Breast epithelium (tissue), 4 donors: ENCODE measurements at regions not wholly inside any gene's neighbourhood (a gene's known extent, or its start where the extent isn't known, plus 50 kb on each side); places are given as distances from the start of the nearest gene placed in this dataset.

ENCODE experiments used
- DNase-seq, 2 donors: peaks; one replicate each; pipeline ENCODE4 v3.0.0-alpha.2; 2019; ENCODE audit warnings: low spot score in 2 of 2
- H3K27ac ChIP-seq, 2 donors: fragments of 200-600 bp; sonication (generic) in 1 of 2; one replicate each; pipeline ENCODE4 v1.5.1; 2016 to 2019; ENCODE audit warnings: mild to moderate bottlenecking in 1 of 2
- H3K27me3 ChIP-seq, 2 donors: fragments of 200-600 bp; sonication (generic) in 1 of 2; one replicate each; pipeline versions ENCODE4 v1.5.1 to v1.6.0; 2017 to 2019; ENCODE audit warnings: control low read depth in 1 of 2, mild to moderate bottlenecking in 1 of 2
- H3K36me3 ChIP-seq: fragments of 200-600 bp; one replicate; pipeline ENCODE4 v1.5.1; 2019
- H3K4me1 ChIP-seq, 2 donors: fragments of 200-600 bp; sonication (generic); one replicate each; pipeline ENCODE4 v1.5.1; 2016 to 2019; ENCODE audit warnings: control low read depth in 1 of 2
- H3K4me3 ChIP-seq, 3 donors: fragments of 200-600 bp; sonication (generic); 1 replicate in 2 of 3; 2 replicates in 1 of 3; pipeline ENCODE4 v1.5.1; 2016 to 2019; ENCODE audit warnings: mild to moderate bottlenecking in 3 of 3, moderate library complexity in 2 of 3
- H3K9me3 ChIP-seq, 2 donors: fragments of 200-600 bp; sonication (generic) in 1 of 2; one replicate each; pipeline ENCODE4 v1.5.1; 2016 to 2019; ENCODE audit warnings: control low read depth in 1 of 2
- CTCF ChIP-seq, 3 donors: fragments of 450-650 bp; IDR thresholded peaks; one replicate each; pipeline ENCODE4 v1.5.1; 2016 to 2017; ENCODE audit warnings: antibody characterized with exemption in 3 of 3, mild to moderate bottlenecking in 3 of 3, moderate library complexity in 3 of 3
- POLR2A ChIP-seq: fragments of 450-650 bp; IDR thresholded peaks from one replicate; pipeline ENCODE4 v1.6.1; 2016; ENCODE audit warnings: antibody characterized with exemption, mild to moderate bottlenecking, moderate library complexity
- POLR2AphosphoS5 ChIP-seq, 3 donors: sonication (generic); formaldehyde crosslinking; IDR thresholded peaks; one replicate each; pipeline ENCODE4 v1.6.1; 2017; ENCODE audit warnings: antibody characterized with exemption in 3 of 3
- intact Hi-C: fragments of 100-400 bp; cut with DNase I; formaldehyde crosslinking; loops from one replicate; pipeline ENCODE4 v1.15.1; 2023; ENCODE audit warnings: low total_unique reads

- no peaks in the 10 kb centered on the region for H3K4me1 ChIP-seq
- no peak overlapping the region for H3K27ac ChIP-seq
- H3K4me3 ChIP-seq: no peak overlapping the region
- no peaks in the 10 kb centered on the region for H3K9me3 ChIP-seq
- no peaks in the 10 kb centered on the region for H3K27me3 ChIP-seq
- no peak for TF ChIP-seq POLR2A
- no peak for TF ChIP-seq POLR2AphosphoS5 (IDR thresholded peaks at IDR 0.05)
- intact Hi-C loops: no loop called here
- no peaks in the 10 kb centered on the region for H3K36me3 ChIP-seq
- no peak for DNase-seq
Measured at GRCh38 chrX:145464650-145465049, 217.3 kb downstream of the SPANXN1 start.

GRCh38 chrX:145475725-145476124, 228.4 kb downstream of the SPANXN1 start:
- H3K27me3 ChIP-seq: peaks cover 0 to 6% of the 10 kb centered on the region in 2 donors
- no peak overlapping the region for H3K4me3 ChIP-seq
- DNase-seq: no peak
- TF ChIP-seq POLR2AphosphoS5 (IDR thresholded peaks at IDR 0.05): no peak
- no peak for TF ChIP-seq POLR2A
- no peak for TF ChIP-seq CTCF (IDR thresholded peaks at IDR 0.05)
- H3K27ac ChIP-seq: no peak overlapping the region
- H3K4me1 ChIP-seq: no peaks in the 10 kb centered on the region
- H3K36me3 ChIP-seq: no peaks in the 10 kb centered on the region
- H3K9me3 ChIP-seq: no peaks in the 10 kb centered on the region
- intact Hi-C loops: no loop called here

GRCh38 chrX:145484740-145485139, 237.4 kb downstream of the SPANXN1 start:
- Histone ChIP-seq H3K36me3 (no peaks in the 10 kb centered on the region), H3K27me3 (peaks cover 0 to 3% of the 10 kb centered on the region in 2 donors), H3K27ac (no peak overlapping the region), H3K9me3 (no peaks in the 10 kb centered on the region), H3K4me1 (no peaks in the 10 kb centered on the region), H3K4me3 (no peak overlapping the region)
- no peak for DNase-seq
- intact Hi-C loops: no loop called here
- no peak for TF ChIP-seq POLR2A
- no peak for TF ChIP-seq CTCF (IDR thresholded peaks at IDR 0.05)
- no peak for TF ChIP-seq POLR2AphosphoS5 (IDR thresholded peaks at IDR 0.05)

GRCh38 chrX:145502670-145503069, 255.4 kb downstream of the SPANXN1 start:
- TF ChIP-seq CTCF (IDR thresholded peaks at IDR 0.05) (no peak), POLR2AphosphoS5 (IDR thresholded peaks at IDR 0.05) (no peak), POLR2A (no peak)
- no peak for DNase-seq
- Histone ChIP-seq H3K27ac (no peak overlapping the region), H3K27me3 (no peaks in the 10 kb centered on the region), H3K9me3 (no peaks in the 10 kb centered on the region), H3K36me3 (no peaks in the 10 kb centered on the region), H3K4me1 (no peaks in the 10 kb centered on the region), H3K4me3 (no peak overlapping the region)
- intact Hi-C loops: no loop called here

GRCh38 chrX:145506214-145506613, 258.9 kb downstream of the SPANXN1 start:
- no peak overlapping the region for H3K27ac ChIP-seq
- H3K9me3 ChIP-seq: peaks cover 0 to 12% of the 10 kb centered on the region in 2 donors
- no peaks in the 10 kb centered on the region for H3K36me3 ChIP-seq
- no peak overlapping the region for H3K4me3 ChIP-seq
- no peak for DNase-seq
- intact Hi-C loops: no loop called here
- H3K4me1 ChIP-seq: no peaks in the 10 kb centered on the region
- H3K27me3 ChIP-seq: no peaks in the 10 kb centered on the region
- TF ChIP-seq POLR2A: no peak
- TF ChIP-seq CTCF (IDR thresholded peaks at IDR 0.05): no peak
- TF ChIP-seq POLR2AphosphoS5 (IDR thresholded peaks at IDR 0.05): no peak

- intact Hi-C loops: no loop called here
- Histone ChIP-seq H3K36me3 (no peaks in the 10 kb centered on the region), H3K9me3 (no peaks in the 10 kb centered on the region), H3K27me3 (no peaks in the 10 kb centered on the region), H3K4me1 (no peaks in the 10 kb centered on the region), H3K4me3 (no peak overlapping the region), H3K27ac (no peak overlapping the region)
- no peak for DNase-seq
- no peak for TF ChIP-seq CTCF (IDR thresholded peaks at IDR 0.05)
- no peak for TF ChIP-seq POLR2AphosphoS5 (IDR thresholded peaks at IDR 0.05)
- no peak for TF ChIP-seq POLR2A
Measured at GRCh38 chrX:145524931-145525330, 277.6 kb downstream of the SPANXN1 start.
